Muscle of back (tissue), 3 donors: ENCODE measurements at regions not wholly inside any gene's neighbourhood (a gene's known extent, or its start where the extent isn't known, plus 50 kb on each side); places are given as distances from the start of the nearest gene placed in this dataset.

Experiments
- DNase-seq, 3 donors: peaks; one replicate each; pipeline versions ENCODE4 v3.0.0 to v3.0.0-alpha.2; 2013

DNA sequence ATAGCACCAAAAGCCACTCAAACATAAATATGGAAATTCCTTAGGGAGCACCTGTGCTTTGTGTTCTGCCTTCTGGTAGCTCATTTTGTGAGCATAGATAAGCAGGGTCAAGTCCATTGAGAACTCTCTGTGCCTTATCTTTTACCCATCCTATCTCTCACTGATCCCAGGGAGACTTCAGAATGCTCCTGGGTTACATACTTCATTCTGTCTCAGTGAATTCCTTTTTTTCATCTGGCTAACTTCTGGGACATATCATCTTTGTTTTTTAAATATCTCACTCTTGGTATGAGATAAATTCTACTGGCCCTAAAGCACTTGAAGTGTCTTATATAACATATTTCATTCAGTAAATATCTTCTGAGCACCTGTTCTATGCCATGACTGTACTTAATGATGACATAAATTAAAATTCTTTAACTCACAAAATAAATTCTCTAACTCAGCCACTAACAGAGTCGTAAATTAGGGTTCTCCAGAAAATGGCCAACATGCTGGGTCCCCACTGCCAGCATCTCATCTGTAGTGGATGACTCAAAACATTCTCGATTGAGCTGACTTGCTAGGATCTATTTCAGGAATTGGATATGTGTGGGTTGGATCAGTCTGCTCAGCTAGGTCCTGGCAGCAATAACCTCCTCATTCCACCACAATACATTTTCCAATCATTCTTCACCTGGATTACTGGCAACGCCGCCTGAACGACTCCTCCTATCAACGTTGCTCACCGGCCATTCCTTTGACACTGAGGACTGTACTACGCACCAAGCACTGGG, 170.2 kb downstream of the FOXO1 start:
- no peak for DNase-seq

DNA sequence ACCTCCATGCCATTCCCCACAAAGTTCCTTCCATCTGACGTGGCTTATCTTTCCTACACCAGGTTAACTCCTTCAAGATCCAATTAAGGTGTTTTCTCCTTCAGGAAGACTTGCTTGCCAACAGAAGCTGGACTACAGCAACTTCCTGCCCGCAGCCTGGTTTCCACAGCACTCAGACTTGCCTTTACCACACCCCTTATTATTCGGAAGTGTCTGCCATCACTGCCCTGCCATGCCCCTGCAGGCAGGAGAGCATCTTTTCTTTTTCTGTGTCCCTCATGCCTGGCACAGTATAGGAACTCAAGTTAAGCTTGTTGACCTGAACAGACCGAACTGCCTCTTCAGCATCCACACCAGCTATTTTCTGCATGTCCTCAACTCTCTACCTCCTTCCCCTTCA, 168.0 kb downstream of the FOXO1 start:
- DNase-seq, result no peak

DNA sequence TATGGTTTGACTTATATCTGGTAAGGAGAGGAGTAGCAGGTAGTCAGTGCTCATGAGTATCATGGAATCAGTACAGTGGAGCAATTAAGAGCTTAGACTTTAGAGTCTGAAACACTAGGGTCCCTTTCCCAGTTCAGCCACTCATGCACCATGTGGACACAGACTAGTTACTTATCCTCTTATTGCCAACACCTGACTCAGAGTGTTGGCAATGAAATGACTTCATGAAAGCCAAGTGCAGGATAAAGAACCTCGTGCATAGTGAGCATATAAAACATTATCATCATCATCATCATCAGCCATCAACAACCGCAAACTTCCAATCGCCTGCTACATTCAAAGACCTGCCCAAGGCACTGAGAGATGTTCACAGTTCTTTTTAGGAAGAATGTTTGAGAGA, 164.2 kb downstream of the FOXO1 start:
- peak in 1 of 3 donors; percentile 31 for DNase-seq

DNA sequence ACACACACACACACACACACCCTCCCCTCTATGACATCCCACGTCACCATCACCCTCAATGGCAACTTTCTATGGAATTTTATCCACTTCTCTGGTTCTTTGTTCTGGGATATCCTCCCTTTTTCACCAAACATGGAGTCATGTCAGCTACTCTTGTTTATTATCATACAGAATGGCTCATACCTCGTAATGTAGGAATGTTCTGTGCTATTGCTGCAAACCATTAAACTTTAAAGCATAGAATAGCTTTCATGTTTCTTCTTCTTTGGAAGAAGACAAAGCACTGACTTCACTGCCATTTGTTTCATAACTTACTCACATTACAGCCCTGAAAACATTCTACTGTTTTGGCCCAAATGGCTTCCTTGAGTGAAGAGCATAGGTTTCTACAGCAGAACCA, 163.4 kb downstream of the FOXO1 start:
- DNase-seq, result no peak

DNA sequence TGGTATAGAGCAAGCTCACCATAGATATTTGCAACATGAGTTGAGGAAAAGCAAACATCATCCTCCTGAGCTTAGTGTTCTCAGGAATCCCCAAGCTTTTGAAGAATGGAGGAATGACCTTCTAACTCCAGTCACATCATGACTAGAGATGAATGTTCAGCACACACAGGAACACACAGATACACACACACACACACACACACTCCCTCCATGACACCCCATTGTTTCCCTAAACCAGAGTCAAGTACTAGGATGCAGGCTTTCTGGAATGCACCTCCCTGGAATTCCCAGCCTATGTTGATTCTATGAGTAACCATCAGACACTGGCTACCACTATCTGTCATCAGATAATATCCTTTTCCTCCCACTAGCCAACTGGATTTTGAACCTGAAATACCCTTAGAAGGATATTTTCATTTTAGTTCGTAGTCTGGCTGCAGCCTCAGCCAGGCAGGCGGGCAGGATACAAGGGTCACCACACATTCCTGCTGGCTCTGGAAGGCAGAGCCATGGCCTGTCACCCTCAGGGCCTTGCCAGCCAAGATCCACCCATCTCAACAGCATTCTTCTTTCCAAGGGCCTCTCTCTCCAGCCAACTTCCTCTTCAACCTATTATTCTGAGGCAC, 162.4 kb downstream of the FOXO1 start:
- peak in 1 of 3 donors; percentile 28 for DNase-seq

DNA sequence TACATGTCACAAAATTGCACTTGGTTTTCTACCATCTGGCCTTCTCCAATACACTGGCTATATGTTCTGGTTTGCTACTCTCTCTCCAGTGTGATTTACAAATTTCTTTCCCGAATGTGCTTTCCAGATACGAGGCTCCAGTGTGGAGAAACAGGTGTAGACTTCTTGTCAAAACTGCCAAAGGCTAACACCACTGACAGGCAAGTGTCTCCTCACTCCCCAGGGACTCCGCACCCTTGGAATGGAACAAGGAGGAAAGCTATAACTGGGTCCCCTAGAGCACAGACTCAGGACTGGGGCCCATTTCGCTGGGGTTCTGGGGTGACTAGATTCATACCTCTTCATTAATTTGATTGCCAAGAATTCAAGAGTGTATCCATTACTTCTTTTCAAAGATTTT, 161.8 kb downstream of the FOXO1 start:
- DNase-seq, result no peak

DNA sequence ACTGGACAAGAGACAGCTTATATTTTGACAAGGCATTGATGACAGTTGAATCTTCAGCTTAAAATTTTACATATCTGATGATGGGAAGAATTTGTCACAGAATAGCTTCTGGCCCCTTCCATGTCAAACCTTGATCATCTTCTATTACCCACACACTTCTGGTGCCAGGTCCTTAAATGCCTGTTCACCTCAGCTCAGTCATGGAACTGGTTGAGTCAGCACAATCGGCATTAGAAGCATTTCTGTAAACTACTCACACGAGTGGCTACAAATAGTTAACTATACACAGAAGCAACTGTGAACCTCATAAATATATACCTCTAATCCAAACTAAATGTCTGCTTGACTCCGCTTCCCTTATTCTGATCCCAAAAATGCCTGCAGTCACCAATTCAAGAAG, 161.2 kb downstream of the FOXO1 start:
- no peak for DNase-seq
